BLaER1 (cell line): ENCODE measurements at regions not wholly inside any gene's neighbourhood (a gene's known extent, or its start where the extent isn't known, plus 50 kb on each side); places are given as distances from the start of the nearest gene placed in this dataset.

ENCODE experiments used
- H3K27ac ChIP-seq: shearing (Covaris generic); formaldehyde crosslinking; 2 replicates; pipeline ENCODE4 v1.8.1; 2022
- H3K27me3 ChIP-seq: shearing (Covaris generic); formaldehyde crosslinking; 2 replicates; pipeline ENCODE4 v1.8.1; 2022
- H3K36me3 ChIP-seq: shearing (Covaris generic); formaldehyde crosslinking; 2 replicates; pipeline ENCODE4 v1.8.1; 2022
- H3K4me1 ChIP-seq: shearing (Covaris generic); formaldehyde crosslinking; 2 replicates; pipeline ENCODE4 v1.8.1; 2022
- H3K4me2 ChIP-seq: shearing (Covaris generic); formaldehyde crosslinking; 2 replicates; pipeline ENCODE4 v1.8.1; 2022
- H3K4me3 ChIP-seq: shearing (Covaris generic); formaldehyde crosslinking; 2 replicates; pipeline ENCODE4 v1.8.1; 2022
- H3K9ac ChIP-seq: shearing (Covaris generic); formaldehyde crosslinking; 2 replicates; pipeline ENCODE4 v1.8.1; 2022
- H3K9me3 ChIP-seq: shearing (Covaris generic); formaldehyde crosslinking; 2 replicates; pipeline ENCODE4 v1.8.1; 2022
- H4K20me1 ChIP-seq: shearing (Covaris generic); formaldehyde crosslinking; 2 replicates; pipeline ENCODE4 v1.8.1; 2022
- Cebpa-rat ChIP-seq: shearing (Covaris generic); IDR thresholded peaks from 2 replicates; pipeline ENCODE4 v1.8.1; 2022

DNA sequence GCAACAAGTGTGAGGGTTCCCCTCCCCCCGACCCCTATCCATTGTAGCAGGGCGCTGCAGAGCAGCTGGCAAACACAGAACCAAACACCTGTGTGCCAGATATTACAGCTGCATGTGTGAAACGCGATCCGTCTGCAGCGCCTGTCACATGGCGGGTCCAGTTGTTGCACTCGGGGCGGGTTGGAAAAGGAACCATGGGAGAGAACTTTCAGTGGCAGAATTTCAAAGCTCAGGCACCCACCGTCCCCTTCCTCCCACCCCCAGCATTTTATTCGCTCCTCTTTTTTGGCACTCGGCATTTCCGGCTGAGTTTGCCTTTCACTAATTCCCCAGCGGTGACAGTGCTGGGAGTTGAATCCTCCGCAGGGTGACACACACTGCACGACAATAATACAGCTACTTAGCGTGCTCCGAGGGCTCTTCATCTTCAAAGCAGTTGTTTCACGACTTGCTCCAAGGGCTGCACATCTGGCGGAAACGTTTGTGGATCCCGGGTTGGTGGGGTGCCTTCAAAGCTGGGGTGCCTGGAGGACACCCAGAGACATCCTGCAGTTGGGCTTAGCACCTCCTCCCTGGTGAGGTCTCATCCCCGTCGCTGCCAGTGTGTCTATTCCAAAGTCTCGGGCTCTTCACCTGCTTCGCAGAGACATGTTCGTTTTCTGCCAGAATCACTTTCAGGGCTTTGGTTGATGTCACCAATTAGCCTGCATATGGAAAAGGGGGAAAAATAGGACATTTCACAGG is 180.7 kb downstream of the ZBTB18 start:
- Histone ChIP-seq H3K4me3 (no peak overlapping the region), H3K4me1 (no peaks in the 10 kb centered on the region), H3K9ac (no peak overlapping the region), H4K20me1 (no peaks in the 10 kb centered on the region), H3K9me3 (no peaks in the 10 kb centered on the region), H3K36me3 (no peaks in the 10 kb centered on the region), H3K27ac (no peak overlapping the region), H3K4me2 (no peak overlapping the region), H3K27me3 (no peaks in the 10 kb centered on the region)
- TF ChIP-seq Cebpa-rat = no peak

DNA sequence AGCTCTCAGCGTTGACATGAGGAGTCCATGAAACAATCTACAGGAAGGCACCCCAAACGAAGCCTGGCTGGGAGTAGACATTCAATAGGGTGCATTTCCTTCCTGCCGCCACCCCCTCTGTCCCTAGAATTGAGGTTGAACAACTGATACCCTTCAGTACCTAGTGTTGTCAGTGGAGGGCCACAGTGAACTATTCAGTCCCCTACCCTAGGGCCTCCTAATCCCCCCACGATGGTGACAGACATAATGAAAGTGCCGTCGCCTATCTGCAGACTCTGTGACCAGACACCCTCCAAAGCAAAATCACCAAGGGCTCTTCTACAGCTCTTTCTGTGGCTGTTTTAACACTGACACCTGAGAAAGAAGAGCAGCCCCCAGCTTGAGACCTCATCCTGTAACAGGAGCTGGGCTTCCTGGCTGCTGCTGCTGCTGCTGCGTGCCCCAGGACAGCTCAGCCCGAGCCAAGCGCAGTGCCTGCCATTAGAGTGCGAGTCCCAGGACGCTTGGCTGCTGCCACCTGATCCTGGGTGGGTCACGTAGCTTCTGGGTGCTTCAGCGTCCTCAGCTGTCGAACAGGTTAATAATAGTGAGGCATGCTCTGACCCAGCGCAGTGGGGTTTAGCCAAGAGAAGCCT is 183.0 kb downstream of the ZBTB18 start:
- Histone ChIP-seq H3K4me3 (no peak overlapping the region), H3K27me3 (no peaks in the 10 kb centered on the region), H4K20me1 (no peaks in the 10 kb centered on the region), H3K4me1 (no peaks in the 10 kb centered on the region), H3K27ac (no peak overlapping the region), H3K4me2 (no peak overlapping the region), H3K9ac (no peak overlapping the region), H3K9me3 (no peaks in the 10 kb centered on the region), H3K36me3 (no peaks in the 10 kb centered on the region)
- TF ChIP-seq Cebpa-rat = no peak

DNA sequence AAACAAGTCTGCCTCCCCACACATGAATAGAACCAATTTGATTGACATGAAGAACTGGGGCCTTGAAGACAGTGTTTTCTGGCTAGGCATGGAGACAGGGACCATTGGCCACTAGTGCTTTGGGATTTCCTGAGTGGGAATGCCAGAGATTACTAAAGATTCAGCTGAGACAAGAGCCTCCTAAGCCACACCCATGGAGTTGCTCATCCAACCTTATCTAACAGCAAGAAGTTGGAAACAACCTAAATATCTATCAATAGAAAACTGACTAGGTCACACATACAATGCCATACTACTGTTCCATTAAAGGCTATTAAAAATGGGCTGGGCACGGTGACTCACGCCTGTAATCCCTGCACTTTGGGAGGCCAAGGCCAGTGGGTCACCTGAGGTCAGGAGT is 184.1 kb downstream of the ZBTB18 start:
- H3K9ac ChIP-seq = no peak overlapping the region
- H4K20me1 ChIP-seq = no peaks in the 10 kb centered on the region
- H3K4me2 ChIP-seq = no peak overlapping the region
- no peak overlapping the region for H3K4me3 ChIP-seq
- no peaks in the 10 kb centered on the region for H3K36me3 ChIP-seq
- no peaks in the 10 kb centered on the region for H3K27me3 ChIP-seq
- H3K4me1 ChIP-seq = no peaks in the 10 kb centered on the region
- H3K9me3 ChIP-seq = no peaks in the 10 kb centered on the region
- TF ChIP-seq Cebpa-rat = no peak
- no peak overlapping the region for H3K27ac ChIP-seq

GRCh38 chr1:244236101-244236500 is 185.0 kb downstream of the ZBTB18 start:
- Histone ChIP-seq H3K27me3 (no peaks in the 10 kb centered on the region), H3K9ac (no peak overlapping the region), H3K9me3 (no peaks in the 10 kb centered on the region), H3K4me3 (no peak overlapping the region), H3K27ac (no peak overlapping the region), H3K4me1 (no peaks in the 10 kb centered on the region), H3K36me3 (no peaks in the 10 kb centered on the region), H4K20me1 (no peaks in the 10 kb centered on the region), H3K4me2 (no peak overlapping the region)
- TF ChIP-seq Cebpa-rat = no peak

DNA sequence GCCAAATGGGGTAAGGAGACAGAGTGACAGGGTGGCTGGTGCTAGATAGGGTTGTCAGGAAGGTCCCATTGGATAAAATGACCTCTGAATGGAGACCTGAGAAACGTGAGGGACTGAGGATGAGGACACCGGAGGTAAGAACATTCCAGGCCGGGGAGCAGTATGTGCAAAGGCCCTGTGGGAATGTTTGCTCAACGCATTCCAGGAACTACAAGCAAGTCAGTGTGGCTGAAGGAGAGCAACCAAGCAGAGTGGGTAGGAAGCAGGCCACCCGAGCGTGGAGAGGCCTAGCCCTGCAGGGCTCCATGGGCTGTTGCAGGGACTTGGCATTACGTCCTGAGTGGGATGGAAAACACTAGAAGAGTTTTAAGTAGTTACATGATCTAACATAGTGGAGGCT is 185.6 kb downstream of the ZBTB18 start:
- Histone ChIP-seq H3K4me2 (no peak overlapping the region), H3K4me1 (no peaks in the 10 kb centered on the region), H4K20me1 (no peaks in the 10 kb centered on the region), H3K9ac (no peak overlapping the region), H3K9me3 (no peaks in the 10 kb centered on the region), H3K36me3 (no peaks in the 10 kb centered on the region), H3K4me3 (no peak overlapping the region), H3K27me3 (no peaks in the 10 kb centered on the region), H3K27ac (no peak overlapping the region)
- TF ChIP-seq Cebpa-rat = no peak

GRCh38 chr1:244237445-244237844 is 186.4 kb downstream of the ZBTB18 start:
- H3K4me2 ChIP-seq = no peak overlapping the region
- H3K4me1 ChIP-seq = no peaks in the 10 kb centered on the region
- no peak overlapping the region for H3K9ac ChIP-seq
- TF ChIP-seq Cebpa-rat = no peak
- H3K27ac ChIP-seq = no peak overlapping the region
- no peaks in the 10 kb centered on the region for H3K36me3 ChIP-seq
- H3K27me3 ChIP-seq = no peaks in the 10 kb centered on the region
- no peak overlapping the region for H3K4me3 ChIP-seq
- H4K20me1 ChIP-seq = no peaks in the 10 kb centered on the region
- H3K9me3 ChIP-seq = no peaks in the 10 kb centered on the region

- Histone ChIP-seq H3K27me3 (no peaks in the 10 kb centered on the region), H3K27ac (peak overlapping the region; percentile 25; the same call in 1 of the 2 replicates), H3K36me3 (no peaks in the 10 kb centered on the region), H3K4me2 (no peak overlapping the region), H3K9me3 (no peaks in the 10 kb centered on the region), H3K9ac (no peak overlapping the region), H3K4me3 (no peak overlapping the region), H4K20me1 (no peaks in the 10 kb centered on the region), H3K4me1 (no peaks in the 10 kb centered on the region)
- no peak for TF ChIP-seq Cebpa-rat
Measured at GRCh38 chr1:244239261-244239770, 188.2 kb downstream of the ZBTB18 start.

DNA sequence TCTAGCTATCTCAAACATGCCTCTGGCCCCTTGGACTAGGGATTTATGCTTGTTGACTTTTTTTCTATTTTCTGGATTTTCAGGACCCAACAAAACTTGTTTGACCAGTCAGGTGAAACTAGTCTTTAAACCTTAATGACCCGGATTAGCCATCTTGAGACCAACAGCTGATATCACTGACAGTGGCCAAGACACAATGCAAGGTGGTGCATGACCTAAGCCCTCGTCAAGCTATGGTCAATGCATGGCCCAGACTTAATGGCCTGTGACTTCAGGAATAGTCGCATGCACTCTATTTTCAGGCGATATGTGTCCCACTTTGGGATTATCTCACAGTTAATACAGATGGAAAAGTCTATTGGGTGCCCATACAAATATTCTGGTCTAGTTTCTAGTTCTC is 190.4 kb downstream of the ZBTB18 start:
- Histone ChIP-seq H3K4me1 (no peaks in the 10 kb centered on the region), H3K9me3 (no peaks in the 10 kb centered on the region), H3K4me3 (no peak overlapping the region), H4K20me1 (no peaks in the 10 kb centered on the region), H3K27me3 (no peaks in the 10 kb centered on the region), H3K27ac (no peak overlapping the region), H3K4me2 (no peak overlapping the region), H3K36me3 (no peaks in the 10 kb centered on the region), H3K9ac (no peak overlapping the region)
- TF ChIP-seq Cebpa-rat = no peak

- Histone ChIP-seq H3K36me3 (no peaks in the 10 kb centered on the region), H3K4me1 (no peaks in the 10 kb centered on the region)
- TF ChIP-seq Cebpa-rat = no peak
Measured at GRCh38 chr1:244242446-244242845, 191.4 kb downstream of the ZBTB18 start.

GRCh38 chr1:244246334-244246733 is 195.3 kb downstream of the ZBTB18 start:
- no peak overlapping the region for H3K9ac ChIP-seq

More at GRCh38 chr1:244242446-244242845, 191.4 kb downstream of the ZBTB18 start:
- Histone ChIP-seq H3K27me3 (no peaks in the 10 kb centered on the region), H3K4me2 (no peak overlapping the region), H3K4me3 (no peak overlapping the region), H3K9me3 (no peaks in the 10 kb centered on the region), H3K27ac (no peak overlapping the region), H4K20me1 (no peaks in the 10 kb centered on the region), H3K9ac (no peak overlapping the region)

More at GRCh38 chr1:244246334-244246733, 195.3 kb downstream of the ZBTB18 start:
- Histone ChIP-seq H3K27me3 (no peaks in the 10 kb centered on the region), H3K4me1 (no peaks in the 10 kb centered on the region), H3K36me3 (no peaks in the 10 kb centered on the region), H3K4me2 (no peak overlapping the region), H3K9me3 (no peaks in the 10 kb centered on the region), H3K4me3 (no peak overlapping the region), H4K20me1 (no peaks in the 10 kb centered on the region), H3K27ac (no peak overlapping the region)
- no peak for TF ChIP-seq Cebpa-rat
